SK-N-MC (cell line): ENCODE measurements at regions not wholly inside any gene's neighbourhood (a gene's known extent, or its start where the extent isn't known, plus 50 kb on each side); places are given as distances from the start of the nearest gene placed in this dataset.
"Not testable (repeated sequence)": the region's sequence is repeated elsewhere in the genome, so short reads cannot be mapped to it uniquely, and the experiment has no call there.

Experiments
- DNase-seq: peaks from one replicate; pipeline ENCODE4 v3.0.0-alpha.2; 2011; ENCODE audit warnings: low read depth, low spot score
- H3K27ac ChIP-seq: fragments of 200-600 bp; sonication (generic); 2 replicates; pipeline ENCODE4 v1.5.1; 2016; ENCODE audit warnings: mixed run types
- H3K36me3 ChIP-seq: fragments of 200-600 bp; sonication (generic); 2 replicates; pipeline ENCODE4 v1.6.1; 2017; ENCODE audit warnings: antibody characterized with exemption, low read length, mixed read lengths; ENCODE audit not compliant: insufficient read depth
- H3K4me3 ChIP-seq: fragments of 200-600 bp; sonication (generic); 2 replicates; pipeline ENCODE4 v1.5.1; 2016
- H3K9ac ChIP-seq: fragments of 200-600 bp; sonication (generic); 2 replicates; pipeline ENCODE4 v1.8.0; 2017; ENCODE audit warnings: mixed run types, mixed read lengths; ENCODE audit not compliant: insufficient read length
- H3K9me3 ChIP-seq: fragments of 200-600 bp; sonication (generic); 2 replicates; pipeline ENCODE4 v1.6.1; 2017; ENCODE audit warnings: low read depth, mild to moderate bottlenecking, antibody characterized with exemption, low read length, moderate library complexity, mixed read lengths
- EZH2 ChIP-seq: fragments of 200-600 bp; sonication (generic); IDR thresholded peaks from one replicate; pipeline ENCODE4 v1.6.1; 2017; ENCODE audit warnings: antibody characterized with exemption
- FOXP2 ChIP-seq: optimal IDR thresholded peaks from 2 replicates; pipeline ENCODE3; 2011; ENCODE audit warnings: mild to moderate bottlenecking, moderate library complexity; ENCODE audit not compliant: insufficient read depth; ENCODE audit errors: extremely low read length, control extremely low read depth
- POLR2AphosphoS5 ChIP-seq: IDR thresholded peaks from 2 replicates; pipeline ENCODE4 v1.6.1; 2012; ENCODE audit warnings: mild to moderate bottlenecking, low read depth, low read length, borderline replicate concordance

DNA sequence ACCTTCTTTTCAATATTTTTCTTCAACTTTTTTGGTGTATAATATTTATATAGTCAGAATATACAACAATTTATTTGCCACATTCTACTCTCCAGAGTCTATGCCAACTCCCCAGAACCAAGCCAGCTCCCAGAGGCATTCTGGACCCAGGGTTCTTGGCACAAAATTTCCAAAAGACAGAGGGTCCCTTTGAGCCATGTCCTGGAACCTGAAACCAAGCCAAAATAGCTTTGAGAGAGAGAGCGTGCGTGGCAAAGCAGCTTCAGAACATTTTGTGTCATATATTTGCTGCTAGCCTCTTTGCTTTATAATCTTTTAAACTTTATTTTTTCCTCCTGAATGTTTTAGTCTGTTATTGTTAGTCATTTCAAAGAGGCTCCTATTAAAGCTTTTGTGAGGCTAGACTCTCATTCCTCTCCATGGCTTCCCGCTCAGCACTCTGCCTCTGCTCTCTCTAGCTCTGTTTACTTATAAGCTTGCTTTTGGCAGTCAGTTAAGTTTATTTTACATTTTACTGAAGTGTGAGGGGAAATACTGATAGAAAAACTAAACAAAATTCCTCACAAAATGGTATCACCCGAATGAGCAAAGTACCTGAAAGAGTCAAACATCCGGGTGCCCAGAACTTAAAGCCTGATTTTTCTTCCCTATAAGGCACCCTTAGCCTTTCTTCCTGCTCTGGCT, 605.1 kb upstream of the ID4 start:
- Histone ChIP-seq H3K4me3 (no peak overlapping the region), H3K36me3 (no peaks in the 10 kb centered on the region), H3K9ac (no peak overlapping the region), H3K9me3 (no peaks in the 10 kb centered on the region), H3K27ac (no peak overlapping the region)
- DNase-seq = no peak
- TF ChIP-seq POLR2AphosphoS5 (no peak), FOXP2 (no peak), EZH2 (no peak)

- Histone ChIP-seq H3K27ac (no peak overlapping the region), H3K4me3 (no peak overlapping the region), H3K36me3 (no peaks in the 10 kb centered on the region), H3K9ac (no peak overlapping the region), H3K9me3 (no peaks in the 10 kb centered on the region)
- no peak for DNase-seq
- no peak for TF ChIP-seq EZH2
- TF ChIP-seq FOXP2 = no peak
- no peak for TF ChIP-seq POLR2AphosphoS5
Measured at GRCh38 chr6:19245656-19246055, 591.5 kb upstream of the ID4 start.

GRCh38 chr6:19247181-19247580, 590.0 kb upstream of the ID4 start:
- not testable (repeated sequence) for H3K4me3 ChIP-seq

GRCh38 chr6:19256123-19256522, 581.0 kb upstream of the ID4 start:
- H3K36me3 ChIP-seq, H3K9me3 ChIP-seq, DNase-seq, H3K27ac ChIP-seq, H3K9ac ChIP-seq, H3K4me3 ChIP-seq: not testable (repeated sequence)

More at GRCh38 chr6:19247181-19247580, 590.0 kb upstream of the ID4 start:
- not testable (repeated sequence) for H3K9ac ChIP-seq, H3K36me3 ChIP-seq, H3K9me3 ChIP-seq, DNase-seq, H3K27ac ChIP-seq

GRCh38 chr6:19261642-19262041, 575.5 kb upstream of the ID4 start:
- H3K9me3 ChIP-seq = no peaks in the 10 kb centered on the region
- H3K4me3 ChIP-seq = no peak overlapping the region
- TF ChIP-seq POLR2AphosphoS5 (no peak), FOXP2 (no peak), EZH2 (no peak)
- H3K36me3 ChIP-seq = no peaks in the 10 kb centered on the region
- H3K9ac ChIP-seq = no peak overlapping the region
- no peak overlapping the region for H3K27ac ChIP-seq
- no peak for DNase-seq

- DNase-seq = no peak
- H3K36me3 ChIP-seq = no peaks in the 10 kb centered on the region
- H3K4me3 ChIP-seq = no peak overlapping the region
- TF ChIP-seq EZH2 (no peak), FOXP2 (no peak), POLR2AphosphoS5 (no peak)
- H3K9ac ChIP-seq = no peak overlapping the region
- H3K27ac ChIP-seq = no peak overlapping the region
- H3K9me3 ChIP-seq = no peaks in the 10 kb centered on the region
Measured at GRCh38 chr6:19268117-19268516, 569.1 kb upstream of the ID4 start.

DNA sequence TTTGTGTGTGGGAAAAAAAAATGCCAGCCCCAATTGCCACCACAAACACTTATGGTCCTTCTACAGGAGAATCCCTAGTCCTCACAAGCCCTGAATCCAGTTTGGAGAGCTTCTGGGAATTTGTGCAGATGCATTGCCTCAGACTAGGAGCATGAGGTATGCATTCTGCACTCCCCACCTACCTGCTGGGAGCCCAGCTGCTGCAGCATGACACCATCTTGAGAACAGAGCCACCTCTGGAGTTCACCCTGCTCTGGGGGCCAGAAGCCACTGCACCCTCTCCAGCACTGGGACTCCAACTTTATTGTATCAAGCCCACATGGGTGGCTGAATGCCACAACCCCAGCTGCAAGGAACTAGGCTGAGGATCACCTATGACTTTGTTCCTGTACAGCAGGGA, 568.5 kb upstream of the ID4 start:
- Histone ChIP-seq H3K36me3 (no peaks in the 10 kb centered on the region), H3K9me3 (no peaks in the 10 kb centered on the region), H3K9ac (no peak overlapping the region), H3K27ac (no peak overlapping the region), H3K4me3 (no peak overlapping the region)
- no peak for DNase-seq
- TF ChIP-seq FOXP2 = no peak
- no peak for TF ChIP-seq POLR2AphosphoS5
- no peak for TF ChIP-seq EZH2

GRCh38 chr6:19269341-19269898, 567.8 kb upstream of the ID4 start:
- Histone ChIP-seq H3K27ac (no peak overlapping the region), H3K9me3 (no peaks in the 10 kb centered on the region), H3K9ac (no peak overlapping the region), H3K36me3 (no peaks in the 10 kb centered on the region), H3K4me3 (no peak overlapping the region)
- DNase-seq = no peak
- TF ChIP-seq EZH2 = no peak
- TF ChIP-seq FOXP2 = no peak
- no peak for TF ChIP-seq POLR2AphosphoS5

- H3K9me3 ChIP-seq = no peaks in the 10 kb centered on the region
- no peak overlapping the region for H3K9ac ChIP-seq
- no peak overlapping the region for H3K4me3 ChIP-seq
Measured at GRCh38 chr6:19270616-19271015, 566.6 kb upstream of the ID4 start.

More at GRCh38 chr6:19270616-19271015, 566.6 kb upstream of the ID4 start:
- no peaks in the 10 kb centered on the region for H3K36me3 ChIP-seq
- H3K27ac ChIP-seq = no peak overlapping the region
- TF ChIP-seq EZH2 (no peak), FOXP2 (no peak), POLR2AphosphoS5 (no peak)
- DNase-seq = no peak
